ENCODE measurements at regions not wholly inside any gene's neighbourhood (a gene's known extent, or its start where the extent isn't known, plus 50 kb on each side); places are given as distances from the start of the nearest gene placed in this dataset.

- DNase-seq (ENCODE audit: extremely low read depth, low read depth): no peak
These were observed 355.4 kb upstream of the TNRC6C start for GRCh38 chr17:77602883-77603640.

GRCh38 chr17:77604301-77604972 lies 354.1 kb upstream of the TNRC6C start:
- DNase-seq (ENCODE audit: extremely low read depth, low read depth): no peak

GRCh38 chr17:77604973-77605313 lies 353.6 kb upstream of the TNRC6C start:
- no peak for DNase-seq (ENCODE audit: extremely low read depth, low read depth)

DNA sequence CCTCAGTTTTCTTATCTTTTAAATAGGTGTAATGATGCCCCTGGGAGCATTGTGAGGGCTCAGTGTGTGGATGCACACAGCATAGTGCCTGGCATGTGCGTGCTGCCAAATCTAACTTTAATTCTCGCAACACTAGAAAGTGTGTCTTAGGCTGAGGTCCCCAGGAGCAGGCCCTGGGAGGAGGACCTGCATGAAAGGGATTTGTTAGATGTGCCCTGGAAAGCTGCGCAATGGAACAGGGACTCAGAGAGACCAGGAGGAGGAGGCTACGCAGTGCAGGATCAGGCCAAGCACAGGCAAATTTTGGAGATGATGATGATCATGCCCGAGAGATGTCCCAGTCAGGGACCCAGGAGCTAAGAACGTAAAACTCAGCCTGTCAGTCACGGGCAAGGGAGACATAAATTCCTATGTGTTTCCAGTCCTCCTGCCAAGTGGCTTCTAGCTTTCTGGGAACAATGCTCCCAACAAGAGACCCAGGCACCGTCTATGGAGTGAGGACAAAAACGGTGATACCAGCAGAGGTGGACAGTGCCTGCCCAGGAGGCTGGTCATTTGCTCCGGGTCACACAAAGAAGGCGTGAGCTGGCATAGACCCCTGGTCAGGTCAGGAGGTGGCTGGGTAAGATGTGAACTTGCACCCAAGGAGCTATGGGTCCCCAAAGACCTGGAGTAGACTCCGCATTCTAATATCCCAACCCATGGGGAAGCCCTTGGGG lies 352.2 kb upstream of the TNRC6C start:
- no peak for DNase-seq (ENCODE audit: extremely low read depth, low read depth)

DNA sequence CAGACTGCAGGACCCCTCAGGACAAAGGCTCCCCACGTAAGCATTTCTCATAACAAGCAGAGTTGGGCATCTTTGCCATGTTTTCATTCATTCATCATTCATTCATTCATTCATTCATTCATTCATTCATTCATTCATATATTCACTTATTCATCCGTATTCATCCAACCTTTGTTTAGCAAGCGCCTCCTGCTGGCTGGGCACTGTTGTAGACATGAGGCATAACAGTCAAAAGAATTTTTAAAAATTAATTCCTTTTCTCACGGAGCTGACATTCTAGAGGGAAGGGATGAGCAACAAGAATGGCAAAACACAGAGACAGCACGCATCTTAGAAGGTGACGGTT lies 351.7 kb upstream of the TNRC6C start:
- DNase-seq (ENCODE audit: extremely low read depth, low read depth): no peak

DNA sequence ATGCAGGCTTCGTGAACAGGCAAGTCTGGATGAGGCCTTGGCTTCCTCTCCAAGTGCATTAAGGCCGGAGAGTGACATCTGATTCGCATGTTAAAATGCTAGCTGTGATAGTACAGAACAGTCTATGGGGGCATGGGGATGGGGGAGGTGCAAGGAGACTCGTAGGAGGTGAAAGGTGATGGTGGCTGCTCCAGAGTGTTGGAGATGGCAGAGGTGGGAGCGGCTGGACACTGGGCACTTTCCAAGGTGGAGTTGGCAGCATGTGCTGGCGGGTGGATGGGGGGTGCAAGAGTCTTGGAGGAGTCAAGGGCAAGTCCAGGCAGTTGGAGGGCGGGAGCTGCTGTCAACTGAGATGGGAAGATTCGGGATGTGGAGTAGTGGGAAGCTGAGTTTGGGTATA lies 350.9 kb upstream of the TNRC6C start:
- DNase-seq (ENCODE audit: extremely low read depth, low read depth): no peak

GRCh38 chr17:77608431-77608830 lies 350.1 kb upstream of the TNRC6C start:
- no peak for DNase-seq (ENCODE audit: extremely low read depth, low read depth)

DNA sequence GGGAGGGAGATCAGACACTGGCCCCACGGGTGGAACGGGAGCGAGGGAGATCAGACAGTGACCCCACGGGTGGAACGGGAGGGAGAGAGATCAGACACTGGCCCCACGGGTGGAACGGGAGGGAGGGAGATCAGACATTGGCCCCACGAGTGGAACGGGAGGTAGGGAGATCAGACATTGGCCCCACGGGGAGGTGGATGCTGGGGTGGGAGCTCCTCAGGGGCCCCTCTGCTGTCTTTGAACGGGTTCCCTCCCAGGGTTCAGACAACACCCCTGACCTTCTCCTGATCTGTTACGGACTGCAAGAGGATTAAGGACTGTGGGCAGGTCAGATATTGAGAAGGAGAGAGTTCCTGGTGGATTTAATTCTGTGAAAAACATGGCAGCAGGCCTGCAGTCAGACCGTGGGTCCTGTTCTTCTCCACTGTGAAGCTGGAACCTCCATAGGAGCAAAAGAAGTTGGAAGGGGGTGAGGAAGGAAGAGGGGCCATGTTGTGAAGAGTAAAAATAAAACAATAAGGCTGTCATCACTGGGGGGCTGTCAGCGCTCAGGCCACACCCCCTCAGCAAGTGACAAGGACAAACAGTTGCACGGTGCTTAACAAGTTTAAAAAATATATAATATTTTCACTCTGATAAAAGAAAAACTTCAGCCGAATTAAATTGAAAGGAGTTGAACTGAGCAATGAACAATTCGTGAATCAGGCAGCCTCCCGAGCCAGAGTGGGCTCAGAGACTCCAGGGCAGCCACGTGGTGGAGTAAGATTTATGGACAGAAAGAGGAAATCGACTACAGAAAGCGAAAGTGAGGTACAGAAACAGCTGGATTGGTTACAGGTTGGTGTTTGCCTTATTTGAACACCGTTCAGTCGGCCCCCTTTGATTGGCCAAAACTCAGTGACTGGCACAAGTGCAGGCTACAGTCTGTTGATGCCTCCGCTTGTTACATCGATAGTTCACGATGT lies 348.7 kb upstream of the TNRC6C start:
- DNase-seq (ENCODE audit: extremely low read depth, low read depth): no peak

DNA sequence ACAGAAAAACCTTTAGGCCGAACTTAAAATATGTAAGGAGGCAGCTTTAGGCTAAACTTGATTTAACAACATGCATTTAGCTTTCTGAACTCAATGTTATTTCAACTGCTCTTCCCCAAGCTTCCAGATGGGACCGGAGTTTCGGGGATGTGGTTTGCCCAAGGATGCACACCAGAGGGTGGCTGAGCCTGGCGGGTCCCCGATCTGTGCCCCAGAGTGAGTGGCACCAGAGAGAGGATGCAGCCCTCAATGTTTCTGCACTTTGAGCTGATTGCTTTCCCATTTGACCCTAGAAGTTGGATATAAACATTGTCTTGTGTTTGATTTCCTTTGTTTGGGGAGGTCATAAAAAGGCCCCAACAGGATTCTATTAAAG lies 348.0 kb upstream of the TNRC6C start:
- DNase-seq (ENCODE audit: extremely low read depth, low read depth): no peak

GRCh38 chr17:77610972-77611521 lies 347.5 kb upstream of the TNRC6C start:
- no peak for DNase-seq (ENCODE audit: extremely low read depth, low read depth)

DNA sequence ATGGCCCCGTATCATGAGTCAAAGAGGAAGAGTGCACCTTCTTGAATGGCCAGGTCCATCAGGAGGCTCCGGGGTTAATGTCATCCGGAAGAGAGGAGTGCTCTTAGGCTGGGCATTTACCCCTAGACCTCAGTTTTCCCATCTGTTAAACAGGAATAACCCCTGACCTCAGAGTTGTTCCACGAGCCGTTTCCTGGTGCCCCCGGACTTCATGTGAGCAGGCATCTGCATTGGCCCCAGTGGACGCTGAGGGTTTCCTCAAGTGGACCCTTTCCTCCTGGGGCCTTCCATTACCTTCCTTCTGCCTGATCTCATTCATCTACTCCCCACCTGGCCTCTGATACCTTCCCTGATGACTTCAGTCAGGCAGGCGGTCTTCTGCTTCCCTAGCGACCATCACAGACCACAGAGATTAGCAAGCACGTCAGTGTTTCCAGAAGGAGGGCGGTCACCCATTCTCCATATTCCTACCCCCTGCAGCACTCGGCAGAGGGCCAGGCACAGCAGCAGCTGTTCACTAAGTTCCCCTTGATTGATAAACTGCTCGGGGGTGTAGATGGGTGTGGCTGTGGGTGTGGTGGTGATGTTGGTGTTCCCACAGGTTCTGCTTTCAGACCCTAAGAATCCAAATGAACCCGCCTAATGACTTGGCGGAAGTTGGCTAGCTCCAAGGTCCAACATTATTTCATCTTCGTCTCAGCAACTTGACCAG lies 346.6 kb upstream of the TNRC6C start:
- DNase-seq (ENCODE audit: extremely low read depth, low read depth): no peak

GRCh38 chr17:77613218-77613617 lies 345.3 kb upstream of the TNRC6C start:
- no peak for DNase-seq (ENCODE audit: extremely low read depth, low read depth)

- DNase-seq (ENCODE audit: extremely low read depth, low read depth): no peak
These were observed 344.9 kb upstream of the TNRC6C start for GRCh38 chr17:77613627-77614026.

GRCh38 chr17:77615703-77616253 lies 342.7 kb upstream of the TNRC6C start:
- no peak for DNase-seq (ENCODE audit: extremely low read depth, low read depth)

GRCh38 chr17:77616254-77616731 lies 342.2 kb upstream of the TNRC6C start:
- DNase-seq (ENCODE audit: extremely low read depth, low read depth): no peak

- DNase-seq (ENCODE audit: extremely low read depth, low read depth): no peak
These were observed 341.0 kb upstream of the TNRC6C start for GRCh38 chr17:77617516-77617915.

GRCh38 chr17:77618173-77618572 lies 340.3 kb upstream of the TNRC6C start:
- no peak for DNase-seq (ENCODE audit: extremely low read depth, low read depth)

DNA sequence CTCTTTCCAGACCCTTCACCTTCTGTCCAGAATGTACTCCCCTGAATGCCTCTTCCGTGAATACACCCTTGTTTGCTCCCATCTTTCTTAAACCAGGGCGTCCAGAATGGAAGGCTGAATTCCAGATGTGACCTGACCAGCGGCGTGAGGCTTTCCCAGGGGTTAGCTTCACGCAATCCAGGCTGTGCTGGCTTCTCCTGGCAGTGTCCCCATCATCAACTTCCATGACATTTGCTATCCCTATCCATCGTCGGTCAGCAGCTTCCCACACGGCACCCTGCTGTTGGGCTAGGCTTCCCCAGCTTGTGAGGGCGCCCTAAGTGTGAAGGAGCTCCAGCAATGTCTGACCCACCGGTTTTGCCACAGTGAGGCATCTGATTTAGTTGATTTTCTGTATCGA lies 339.8 kb upstream of the TNRC6C start:
- DNase-seq (ENCODE audit: extremely low read depth, low read depth): no peak

- no peak for DNase-seq (ENCODE audit: extremely low read depth, low read depth)
These were observed 339.2 kb upstream of the TNRC6C start for GRCh38 chr17:77619326-77619725.

DNA sequence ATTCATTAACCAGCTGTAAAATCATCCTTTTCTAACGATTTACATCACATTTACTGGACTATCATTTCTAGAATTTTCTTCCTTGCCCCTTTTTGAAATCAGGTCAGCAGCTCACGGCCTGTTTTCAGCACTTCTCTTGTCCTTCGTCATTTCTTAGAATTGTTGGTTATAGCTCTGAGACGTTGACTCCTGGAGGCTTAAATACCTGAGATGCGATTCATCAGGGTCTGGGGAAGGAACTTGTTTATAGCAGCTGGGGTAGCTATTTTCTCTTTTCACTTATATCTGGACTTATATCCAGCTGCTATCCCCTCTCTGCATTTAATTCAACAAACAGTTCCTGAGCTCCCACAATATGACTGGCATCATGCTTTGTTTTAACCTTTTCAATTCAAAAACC lies 338.7 kb upstream of the TNRC6C start:
- DNase-seq (ENCODE audit: extremely low read depth, low read depth): no peak

All from NCI-H460 (cell line).